Vagina (tissue), 2 donors: ENCODE measurements at regions not wholly inside any gene's neighbourhood (a gene's known extent, or its start where the extent isn't known, plus 50 kb on each side); places are given as distances from the start of the nearest gene placed in this dataset.

ENCODE experiments used
- CTCF ChIP-seq, 3 experiments: fragments of 450-650 bp in 2 of 3; fragments of 200-600 bp in 1 of 3; sonication (generic) in 1 of 3; IDR thresholded peaks; one replicate each; pipeline ENCODE4 v1.5.1; 2017 to 2019; ENCODE audit warnings: antibody characterized with exemption in 3 of 3, mild to moderate bottlenecking in 2 of 3, moderate library complexity in 2 of 3
- POLR2A ChIP-seq, 2 donors: fragments of 450-650 bp; IDR thresholded peaks; one replicate each; pipeline ENCODE4 v1.6.1; 2017; ENCODE audit warnings: antibody characterized with exemption in 2 of 2, mild to moderate bottlenecking in 2 of 2, moderate library complexity in 2 of 2
- POLR2AphosphoS5 ChIP-seq, 2 donors: sonication (generic); formaldehyde crosslinking; IDR thresholded peaks; one replicate each; pipeline ENCODE4 v1.9.0; 2017; ENCODE audit warnings: antibody characterized with exemption in 2 of 2, mild to moderate bottlenecking in 2 of 2, low read depth in 1 of 2; ENCODE audit not compliant: insufficient read depth in 1 of 2

GRCh38 chrX:134735015-134735414 is 62.0 kb downstream of the PABIR2 start:
- TF ChIP-seq CTCF (IDR thresholded peaks at IDR 0.05) (no peak), POLR2A (IDR thresholded peaks at IDR 0.05) (no peak), POLR2AphosphoS5 (IDR thresholded peaks at IDR 0.05; ENCODE audit: insufficient read depth in 1 of 2, low read depth in 1 of 2) (no peak)
